Loucy (cell line): ENCODE measurements at regions not wholly inside any gene's neighbourhood (a gene's known extent, or its start where the extent isn't known, plus 50 kb on each side); places are given as distances from the start of the nearest gene placed in this dataset.

Source experiments
- EZH2phosphoT487 ChIP-seq: fragments of 200-600 bp; IDR thresholded peaks from 2 replicates; pipeline ENCODE4 v1.6.1; 2018; ENCODE audit warnings: antibody characterized with exemption, mild to moderate bottlenecking, moderate library complexity, borderline replicate concordance
- TF ChIP-seq, protein P1 (sequence below): fragments of 200-600 bp; sonication (generic); conservative IDR thresholded peaks from 2 replicates; pipeline ENCODE4 v1.5.1; 2014; ENCODE audit warnings: mild to moderate bottlenecking, antibody characterized with exemption, low read length

DNA sequence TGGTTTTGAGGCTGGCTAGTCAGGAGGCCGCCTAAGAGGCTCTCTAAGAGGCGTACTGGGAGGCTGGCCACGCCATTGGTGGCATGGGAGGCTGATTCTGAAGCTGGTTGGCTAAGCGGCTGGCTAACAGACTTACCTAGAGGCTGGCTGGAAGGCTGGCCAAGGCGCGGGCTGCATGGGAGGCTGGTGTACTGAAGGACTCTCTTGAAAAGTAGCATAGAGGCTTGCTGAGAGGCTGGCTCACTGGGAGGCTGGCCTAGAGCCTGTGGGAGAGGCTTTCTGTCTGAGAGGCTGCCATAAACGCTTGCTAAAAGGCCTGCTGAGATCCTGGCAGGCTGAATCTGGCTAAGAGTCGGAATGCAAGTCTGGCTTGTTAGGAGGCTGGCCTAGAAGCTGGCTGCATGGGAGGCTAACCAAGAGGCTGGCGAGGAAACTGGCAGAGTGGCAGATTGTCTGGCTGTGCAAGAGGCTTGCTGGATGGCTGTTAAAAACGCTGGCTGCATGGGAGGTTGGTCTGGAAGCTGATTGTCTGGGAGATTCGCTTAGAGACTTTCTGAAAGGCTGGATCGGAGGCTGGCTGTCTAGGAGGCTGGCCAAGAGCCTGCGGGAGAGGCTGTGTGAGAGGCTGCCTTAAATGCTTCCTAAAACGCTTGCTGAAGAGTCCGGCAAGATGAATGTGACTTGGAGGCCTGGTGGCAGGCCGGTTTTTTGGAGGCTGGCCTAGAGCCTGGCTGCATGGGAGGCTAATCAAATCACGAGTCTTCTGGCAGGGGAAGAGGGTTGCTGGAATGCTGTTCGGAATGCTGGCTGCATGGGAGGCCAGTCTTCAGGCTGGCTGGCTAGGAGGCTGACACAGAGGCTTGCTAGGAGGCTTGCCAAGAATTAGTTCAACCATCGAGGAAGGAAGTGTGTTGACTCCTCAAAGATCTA is 134.2 kb downstream of the OR13A1 start:
- TF ChIP-seq, protein P1, sequence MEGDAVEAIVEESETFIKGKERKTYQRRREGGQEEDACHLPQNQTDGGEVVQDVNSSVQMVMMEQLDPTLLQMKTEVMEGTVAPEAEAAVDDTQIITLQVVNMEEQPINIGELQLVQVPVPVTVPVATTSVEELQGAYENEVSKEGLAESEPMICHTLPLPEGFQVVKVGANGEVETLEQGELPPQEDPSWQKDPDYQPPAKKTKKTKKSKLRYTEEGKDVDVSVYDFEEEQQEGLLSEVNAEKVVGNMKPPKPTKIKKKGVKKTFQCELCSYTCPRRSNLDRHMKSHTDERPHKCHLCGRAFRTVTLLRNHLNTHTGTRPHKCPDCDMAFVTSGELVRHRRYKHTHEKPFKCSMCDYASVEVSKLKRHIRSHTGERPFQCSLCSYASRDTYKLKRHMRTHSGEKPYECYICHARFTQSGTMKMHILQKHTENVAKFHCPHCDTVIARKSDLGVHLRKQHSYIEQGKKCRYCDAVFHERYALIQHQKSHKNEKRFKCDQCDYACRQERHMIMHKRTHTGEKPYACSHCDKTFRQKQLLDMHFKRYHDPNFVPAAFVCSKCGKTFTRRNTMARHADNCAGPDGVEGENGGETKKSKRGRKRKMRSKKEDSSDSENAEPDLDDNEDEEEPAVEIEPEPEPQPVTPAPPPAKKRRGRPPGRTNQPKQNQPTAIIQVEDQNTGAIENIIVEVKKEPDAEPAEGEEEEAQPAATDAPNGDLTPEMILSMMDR, result no peak
- TF ChIP-seq EZH2phosphoT487, result no peak
